ENCODE measurements at regions not wholly inside any gene's neighbourhood (a gene's known extent, or its start where the extent isn't known, plus 50 kb on each side); places are given as distances from the start of the nearest gene placed in this dataset.

DNA sequence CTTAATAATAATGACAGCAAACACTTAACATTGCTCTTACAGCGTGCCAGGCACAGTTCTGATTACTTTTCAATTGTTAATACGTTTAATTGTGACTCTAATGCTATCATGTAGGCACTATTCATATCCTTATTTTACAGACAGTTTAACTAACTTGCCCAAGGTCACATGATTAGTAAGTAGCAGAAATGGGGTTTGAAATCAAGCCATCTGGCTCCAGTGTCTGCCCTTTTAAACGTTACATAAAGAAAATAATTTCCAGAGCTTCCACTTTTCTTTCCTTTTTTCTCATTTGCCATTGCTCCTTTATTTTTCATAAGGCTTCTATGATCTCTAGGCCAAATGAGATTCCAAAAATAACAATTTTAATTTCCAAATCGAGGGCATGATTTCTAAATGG lies 50.6 kb upstream of the IKZF2 start:
- TF ChIP-seq, protein P1, sequence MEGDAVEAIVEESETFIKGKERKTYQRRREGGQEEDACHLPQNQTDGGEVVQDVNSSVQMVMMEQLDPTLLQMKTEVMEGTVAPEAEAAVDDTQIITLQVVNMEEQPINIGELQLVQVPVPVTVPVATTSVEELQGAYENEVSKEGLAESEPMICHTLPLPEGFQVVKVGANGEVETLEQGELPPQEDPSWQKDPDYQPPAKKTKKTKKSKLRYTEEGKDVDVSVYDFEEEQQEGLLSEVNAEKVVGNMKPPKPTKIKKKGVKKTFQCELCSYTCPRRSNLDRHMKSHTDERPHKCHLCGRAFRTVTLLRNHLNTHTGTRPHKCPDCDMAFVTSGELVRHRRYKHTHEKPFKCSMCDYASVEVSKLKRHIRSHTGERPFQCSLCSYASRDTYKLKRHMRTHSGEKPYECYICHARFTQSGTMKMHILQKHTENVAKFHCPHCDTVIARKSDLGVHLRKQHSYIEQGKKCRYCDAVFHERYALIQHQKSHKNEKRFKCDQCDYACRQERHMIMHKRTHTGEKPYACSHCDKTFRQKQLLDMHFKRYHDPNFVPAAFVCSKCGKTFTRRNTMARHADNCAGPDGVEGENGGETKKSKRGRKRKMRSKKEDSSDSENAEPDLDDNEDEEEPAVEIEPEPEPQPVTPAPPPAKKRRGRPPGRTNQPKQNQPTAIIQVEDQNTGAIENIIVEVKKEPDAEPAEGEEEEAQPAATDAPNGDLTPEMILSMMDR (IDR thresholded peaks at IDR 0.05), result no peak
- Histone ChIP-seq H3K4me1 (peaks cover 0 to 28% (median 5%) of the 10 kb centered on the region in 4 donors), H3K36me3 (no peaks in the 10 kb centered on the region), H3K9me3 (no peaks in the 10 kb centered on the region), H3K27ac (peak overlapping the region; percentile 62 to 71), H3K4me3 (peak overlapping the region in 1 of 2 donors; percentile 8), H3K27me3 (no peaks in the 10 kb centered on the region)
- intact Hi-C loops (cut with DNase I; ENCODE audit: low total_unique reads), result no loop called here
- DNase-seq, result no peak

- Histone ChIP-seq H3K4me3 (no peak overlapping the region), H3K36me3 (no peaks in the 10 kb centered on the region), H3K9me3 (no peaks in the 10 kb centered on the region), H3K4me1 (peaks cover 0 to 28% (median 5%) of the 10 kb centered on the region in 4 donors), H3K27me3 (no peaks in the 10 kb centered on the region), H3K27ac (no peak overlapping the region)
- TF ChIP-seq, protein P1 (IDR thresholded peaks at IDR 0.05), result no peak
- intact Hi-C loops (cut with DNase I; ENCODE audit: low total_unique reads), result no loop called here
- no peak for DNase-seq
Observed at GRCh38 chr2:213205944-213206343, 54.5 kb upstream of the IKZF2 start.

DNA sequence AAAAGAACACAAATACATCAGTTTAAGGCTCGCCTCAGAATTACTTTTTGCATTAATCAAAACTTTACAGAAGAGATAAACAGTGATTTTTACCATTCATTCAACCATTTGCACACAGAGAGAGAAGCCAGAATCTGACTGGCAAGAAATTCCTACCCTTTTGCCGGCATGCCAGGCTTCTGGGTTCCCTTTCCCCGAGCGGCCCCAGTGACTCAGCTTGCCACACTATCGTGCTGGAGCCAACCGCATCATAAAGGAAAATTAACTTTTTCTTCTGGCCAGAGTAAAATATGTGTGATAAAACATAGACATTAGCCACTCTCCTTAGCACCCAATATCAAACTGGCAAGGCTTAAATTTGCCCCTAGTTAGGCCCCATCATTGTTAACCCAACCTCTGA lies 61.8 kb upstream of the IKZF2 start:
- Histone ChIP-seq H3K36me3 (no peaks in the 10 kb centered on the region), H3K27ac (peak overlapping the region in 1 of 2 donors; percentile 38), H3K27me3 (no peaks in the 10 kb centered on the region), H3K4me1 (peaks cover 0 to 53% (median 14%) of the 10 kb centered on the region in 4 donors), H3K4me3 (no peak overlapping the region), H3K9me3 (no peaks in the 10 kb centered on the region)
- DNase-seq, result no peak
- intact Hi-C loops (cut with DNase I; ENCODE audit: low total_unique reads), result no loop called here
- TF ChIP-seq, protein P1 (IDR thresholded peaks at IDR 0.05), result no peak

GRCh38 chr2:213214209-213214608 lies 62.8 kb upstream of the IKZF2 start:
- DNase-seq, result no peak
- Histone ChIP-seq H3K27me3 (no peaks in the 10 kb centered on the region), H3K27ac (peak overlapping the region in 1 of 2 donors; percentile 38), H3K36me3 (no peaks in the 10 kb centered on the region), H3K4me3 (no peak overlapping the region), H3K4me1 (peaks cover 0 to 53% (median 14%) of the 10 kb centered on the region in 4 donors), H3K9me3 (no peaks in the 10 kb centered on the region)
- TF ChIP-seq, protein P1 (IDR thresholded peaks at IDR 0.05), result no peak
- intact Hi-C loops (cut with DNase I; ENCODE audit: low total_unique reads), result no loop called here

GRCh38 chr2:213216461-213216860 lies 65.0 kb upstream of the IKZF2 start:
- peaks cover 0 to 53% (median 17%) of the 10 kb centered on the region in 4 donors for H3K4me1 ChIP-seq
- intact Hi-C loops (cut with DNase I; ENCODE audit: low total_unique reads), result no loop called here
- DNase-seq, result no peak
- TF ChIP-seq, protein P1 (IDR thresholded peaks at IDR 0.05), result no peak
- no peaks in the 10 kb centered on the region for H3K27me3 ChIP-seq
- peak overlapping the region; percentile 65 to 71 for H3K27ac ChIP-seq
- no peak overlapping the region for H3K4me3 ChIP-seq
- no peaks in the 10 kb centered on the region for H3K36me3 ChIP-seq
- H3K9me3 ChIP-seq, result no peaks in the 10 kb centered on the region

GRCh38 chr2:213219816-213220215 lies 64.4 kb upstream of the SPAG16 start:
- H3K4me3 ChIP-seq, result no peak overlapping the region
- H3K27ac ChIP-seq, result peak overlapping the region in 1 of 2 donors; percentile 6
- DNase-seq, result no peak
- intact Hi-C loops (cut with DNase I; ENCODE audit: low total_unique reads), result no loop called here
- TF ChIP-seq, protein P1 (IDR thresholded peaks at IDR 0.05), result no peak
- no peaks in the 10 kb centered on the region for H3K36me3 ChIP-seq
- H3K27me3 ChIP-seq, result no peaks in the 10 kb centered on the region
- H3K4me1 ChIP-seq, result peaks cover 0 to 31% (median 17%) of the 10 kb centered on the region in 4 donors
- no peaks in the 10 kb centered on the region for H3K9me3 ChIP-seq

All from tibial artery (tissue), 4 donors.